HG03378 (cell line): ENCODE measurements at regions not wholly inside any gene's neighbourhood (a gene's known extent, or its start where the extent isn't known, plus 50 kb on each side); places are given as distances from the start of the nearest gene placed in this dataset.
"Not testable (repeated sequence)": the region's sequence is repeated elsewhere in the genome, so short reads cannot be mapped to it uniquely, and the experiment has no call there.

ENCODE experiments used
- ATAC-seq: cut with Tn5 transposase; IDR thresholded peaks from one replicate; pipeline ENCODE4 v1.9.1; 2021; ENCODE audit warnings: mild to moderate bottlenecking, moderate library complexity; ENCODE audit not compliant: unreplicated experiment

DNA sequence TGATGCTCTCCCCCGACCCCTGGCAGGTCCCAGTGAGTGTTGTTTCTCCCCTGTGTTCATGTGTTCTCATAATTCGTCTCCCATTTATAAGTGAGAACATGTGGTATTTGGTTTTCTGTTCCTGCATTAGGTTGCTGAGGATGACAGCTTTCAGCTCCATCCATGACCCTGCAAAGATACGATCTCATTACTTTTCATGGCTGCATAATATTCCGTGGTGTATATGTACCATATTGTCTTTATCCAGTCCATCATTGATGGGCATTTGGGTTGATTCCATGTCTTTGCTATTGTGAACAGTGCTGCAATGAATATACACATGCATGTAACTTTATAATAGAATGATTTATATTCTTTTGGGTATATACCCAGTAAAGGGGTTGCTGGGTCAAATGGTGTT lies 321.5 kb downstream of the EMP1 start:
- ATAC-seq: not testable (repeated sequence)

DNA sequence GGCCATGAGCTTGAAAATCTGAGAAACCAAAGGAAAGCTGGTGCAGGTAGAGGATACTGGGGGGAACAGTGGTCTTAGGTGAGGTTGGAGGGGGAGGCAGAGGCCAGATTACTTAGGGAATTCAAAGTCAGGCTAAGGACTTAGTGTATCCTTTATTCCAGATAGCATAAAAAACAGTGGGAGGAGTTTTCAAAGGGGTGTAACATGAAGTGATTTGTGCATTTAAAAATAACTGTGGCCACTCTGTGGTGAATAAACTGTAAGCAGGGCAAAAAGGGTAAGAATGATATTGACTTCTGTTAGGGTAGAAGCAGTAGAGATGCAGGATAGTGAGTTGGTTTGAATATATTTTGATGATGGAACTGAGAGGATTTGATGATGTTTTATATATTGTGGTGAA lies 313.2 kb downstream of the EMP1 start:
- no peak for ATAC-seq

DNA sequence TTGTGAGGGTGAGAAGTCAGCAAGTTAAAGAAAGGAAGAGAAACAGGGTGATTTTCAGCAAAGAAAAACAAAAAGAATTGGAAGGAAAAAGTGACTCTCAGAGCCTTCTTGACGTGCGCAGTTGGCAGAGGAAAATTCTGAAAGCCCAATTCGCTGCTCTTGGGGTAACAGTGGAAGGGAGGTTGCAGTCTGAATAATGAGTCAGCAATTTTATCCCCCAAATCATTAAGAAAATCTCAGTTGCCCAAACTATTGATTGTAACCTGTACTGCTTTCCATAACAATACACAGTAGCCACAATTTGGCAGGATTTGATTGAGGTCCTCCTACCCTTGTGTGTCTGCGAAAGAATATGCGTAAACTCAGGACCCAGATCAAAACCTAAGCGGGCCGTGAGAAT lies 309.1 kb downstream of the EMP1 start:
- no peak for ATAC-seq

DNA sequence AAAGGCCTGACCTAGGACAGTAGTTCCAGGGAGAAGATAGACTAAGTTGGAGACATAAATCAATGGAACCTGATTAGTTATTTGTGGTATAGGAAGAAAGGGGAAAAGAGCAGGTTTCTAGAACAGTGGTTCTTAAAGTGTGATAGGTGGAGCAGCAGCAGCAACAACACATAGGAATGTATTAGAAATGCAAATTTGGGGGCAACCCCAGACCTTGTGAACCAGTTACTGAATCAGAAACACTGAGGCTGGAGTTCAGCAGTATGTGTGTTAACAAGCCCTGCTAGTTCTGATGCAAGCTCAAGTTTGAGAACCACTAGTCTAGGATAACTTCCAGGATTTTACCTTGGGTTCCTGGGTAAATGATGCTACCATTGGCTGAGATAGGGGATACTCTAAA lies 308.7 kb downstream of the EMP1 start:
- ATAC-seq: no peak

DNA sequence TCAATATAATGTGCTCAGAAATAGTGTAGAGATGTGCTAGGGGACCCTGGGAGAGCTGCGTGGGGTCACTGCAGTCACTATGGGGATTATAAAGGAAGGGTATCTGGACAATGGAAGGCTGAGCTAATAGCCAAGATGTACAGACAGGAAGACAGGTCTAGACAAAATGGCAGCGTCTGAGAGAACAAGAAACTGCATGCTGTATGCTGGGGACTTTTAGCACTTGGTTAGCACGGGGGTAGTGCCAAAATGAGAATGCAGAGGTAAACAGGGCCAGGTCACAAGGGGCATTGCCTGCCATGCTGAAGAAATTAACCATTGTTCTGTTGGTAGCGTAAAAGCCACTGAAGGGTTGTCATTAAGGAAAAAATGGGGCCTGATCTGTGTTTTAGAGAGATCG lies 308.2 kb downstream of the EMP1 start:
- ATAC-seq: no peak

DNA sequence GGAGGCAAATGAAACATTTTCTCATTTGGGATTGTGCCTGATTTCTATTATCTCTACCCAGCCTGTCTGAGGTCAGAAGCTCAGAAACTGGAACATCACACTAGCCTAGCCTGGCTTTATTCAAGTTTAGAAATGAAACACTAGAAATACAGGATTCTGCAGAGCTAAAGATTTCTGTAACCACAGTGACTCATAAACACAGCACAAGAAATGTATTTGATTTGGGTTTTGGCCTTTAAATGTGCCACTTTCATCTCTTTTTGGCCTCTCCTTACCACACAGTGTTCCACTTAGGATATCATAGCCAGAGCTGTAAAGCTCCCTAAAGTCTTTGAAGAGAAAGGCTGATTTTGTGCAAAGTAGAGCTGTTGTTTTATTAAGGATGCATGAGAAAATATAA lies 307.5 kb downstream of the EMP1 start:
- no peak for ATAC-seq

DNA sequence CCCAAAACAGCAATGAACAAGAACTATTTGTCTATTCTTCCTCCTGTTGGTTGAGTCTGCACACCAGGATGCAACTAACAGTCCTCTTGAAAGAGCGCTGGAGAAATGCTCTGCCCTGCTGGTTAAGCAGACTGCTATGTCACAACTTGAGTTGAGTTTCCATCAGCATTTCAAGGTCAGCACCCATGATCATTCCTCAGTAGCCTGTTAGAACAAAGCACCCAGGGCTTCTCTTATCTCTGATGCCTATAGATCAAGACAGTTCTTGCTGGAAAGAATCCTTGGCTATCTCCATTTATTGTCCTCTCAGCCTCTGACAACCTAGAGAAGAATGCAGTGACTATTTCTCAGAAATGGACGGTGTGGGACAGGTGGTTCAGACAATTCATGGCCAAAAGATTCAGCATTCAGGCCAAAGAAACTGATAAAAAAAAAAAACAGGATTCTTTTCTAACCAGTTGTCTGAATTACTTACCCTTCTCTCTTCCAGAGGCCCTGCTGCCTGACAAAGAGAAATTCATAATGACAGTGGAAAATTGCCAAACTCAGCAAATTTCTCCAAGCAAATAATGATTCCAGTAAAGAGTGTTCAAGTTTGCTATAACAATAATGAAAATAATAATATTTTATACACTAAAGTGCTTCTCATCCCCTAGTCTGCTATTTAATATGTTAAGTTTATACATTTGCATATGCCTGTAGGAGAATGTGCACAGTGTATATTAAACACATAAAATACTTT lies 306.7 kb downstream of the EMP1 start:
- ATAC-seq: no peak

DNA sequence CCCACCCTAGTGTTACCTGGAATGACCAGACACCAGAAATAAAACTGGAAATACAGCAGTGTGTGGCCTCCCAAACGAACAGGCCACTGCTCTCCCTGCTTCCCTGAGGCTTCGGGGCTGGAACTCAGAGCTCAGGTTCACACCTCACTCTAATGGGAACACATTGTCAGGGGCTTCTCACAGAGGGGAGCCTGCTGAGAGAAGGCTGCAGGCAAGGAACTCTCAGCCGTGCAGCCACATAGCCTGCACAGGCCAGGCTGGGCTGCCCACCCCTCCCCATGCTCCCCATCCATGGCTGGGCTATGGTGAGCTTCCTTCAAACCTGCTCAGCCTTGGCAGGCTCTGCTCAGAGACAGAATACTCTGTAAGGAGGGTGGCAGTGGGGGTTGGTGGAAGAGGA lies 302.5 kb downstream of the EMP1 start:
- no peak for ATAC-seq

GRCh38 chr12:13496111-13496510 lies 299.6 kb downstream of the EMP1 start:
- ATAC-seq: no peak

GRCh38 chr12:13489246-13489645 lies 292.7 kb downstream of the EMP1 start:
- no peak for ATAC-seq

- ATAC-seq: no peak
Measured at GRCh38 chr12:13487326-13487725, 290.8 kb downstream of the EMP1 start.

- ATAC-seq: no peak
Measured at GRCh38 chr12:13486794-13487193, 290.3 kb downstream of the EMP1 start.

DNA sequence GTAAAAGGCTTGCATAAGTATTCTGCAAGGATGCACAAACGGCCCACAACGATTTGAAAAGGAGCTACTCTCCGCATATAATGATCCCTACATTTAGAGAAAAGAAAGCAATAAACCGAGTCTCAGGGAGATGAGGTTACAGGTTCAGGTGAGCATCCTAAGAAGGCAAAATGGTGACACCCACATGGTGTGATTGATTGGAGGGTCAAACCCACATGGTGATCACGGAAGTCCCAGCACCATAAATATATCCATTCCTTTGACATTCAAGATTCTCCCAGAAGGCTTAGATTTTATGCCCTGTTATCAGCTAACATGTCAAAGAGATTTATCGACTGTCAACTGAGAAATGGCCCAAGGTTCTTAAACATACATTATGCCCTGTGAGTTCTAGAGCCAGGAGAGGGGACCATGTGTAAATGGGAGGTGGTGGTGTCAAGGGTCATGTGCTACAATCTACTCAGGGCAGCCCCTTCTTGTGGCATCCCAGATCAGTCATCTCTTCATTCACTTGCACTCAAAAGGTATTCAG lies 282.2 kb downstream of the EMP1 start:
- ATAC-seq: no peak

- no peak for ATAC-seq
Measured at GRCh38 chr12:13474381-13474780, 277.9 kb downstream of the EMP1 start.

DNA sequence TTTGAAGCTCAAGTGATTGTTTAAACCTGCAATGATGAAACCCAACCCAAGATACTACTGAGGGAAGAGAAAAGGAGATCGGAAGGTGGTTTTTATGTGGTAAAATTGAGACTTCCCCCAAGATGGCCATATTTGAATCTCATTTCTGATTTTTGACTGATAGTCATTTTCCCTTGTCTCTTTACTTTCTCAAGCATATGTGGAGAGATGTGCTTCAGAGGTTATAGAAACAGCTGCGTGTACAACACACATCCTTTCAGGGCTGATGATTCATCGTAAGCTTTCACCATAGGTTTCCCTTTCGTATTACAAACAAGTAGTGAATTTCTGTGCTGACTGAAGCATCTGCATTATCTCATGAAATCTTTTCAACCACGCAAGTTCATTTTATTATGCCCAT lies 276.2 kb downstream of the EMP1 start:
- peak; percentile 98 for ATAC-seq

GRCh38 chr12:13471471-13471870 lies 274.9 kb downstream of the EMP1 start:
- no peak for ATAC-seq

DNA sequence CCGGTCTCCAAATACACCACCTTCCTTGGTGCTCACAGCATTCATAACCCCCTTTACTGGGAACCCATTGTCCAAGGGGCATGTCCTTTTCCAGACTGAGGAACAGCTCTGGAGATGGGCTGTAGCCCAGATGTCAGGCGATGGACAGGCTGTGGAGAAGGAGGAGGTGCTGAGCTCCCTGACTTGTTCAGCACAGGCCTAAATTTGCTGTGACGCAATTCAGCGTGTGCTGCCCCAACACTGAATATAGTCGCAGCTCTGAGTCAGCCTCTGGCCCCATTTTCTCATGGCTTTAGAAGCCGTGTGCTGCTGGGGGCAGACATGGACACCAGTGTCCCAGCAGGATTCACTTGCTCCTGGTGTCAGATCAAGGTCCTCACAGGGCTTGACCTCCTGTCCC lies 269.1 kb downstream of the EMP1 start:
- no peak for ATAC-seq

DNA sequence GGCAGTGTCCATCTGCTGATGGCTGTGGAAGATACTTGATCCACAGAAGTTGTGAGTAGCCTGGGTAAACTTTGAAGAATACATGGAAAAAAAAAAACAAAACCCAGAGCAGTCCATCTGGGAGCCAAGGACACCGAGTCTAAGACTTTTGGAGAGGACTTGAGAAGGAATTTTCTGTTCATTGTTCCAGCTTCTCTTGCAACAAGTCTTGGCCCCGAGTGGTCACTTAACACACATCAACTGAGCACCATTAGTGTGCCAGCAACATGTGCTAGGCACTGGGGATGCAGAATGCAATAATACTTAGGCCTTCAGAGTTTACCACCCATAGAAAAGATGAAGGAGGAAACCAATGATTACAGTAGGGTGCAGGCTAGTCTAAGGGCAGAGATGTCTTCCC lies 266.7 kb downstream of the EMP1 start:
- no peak for ATAC-seq

DNA sequence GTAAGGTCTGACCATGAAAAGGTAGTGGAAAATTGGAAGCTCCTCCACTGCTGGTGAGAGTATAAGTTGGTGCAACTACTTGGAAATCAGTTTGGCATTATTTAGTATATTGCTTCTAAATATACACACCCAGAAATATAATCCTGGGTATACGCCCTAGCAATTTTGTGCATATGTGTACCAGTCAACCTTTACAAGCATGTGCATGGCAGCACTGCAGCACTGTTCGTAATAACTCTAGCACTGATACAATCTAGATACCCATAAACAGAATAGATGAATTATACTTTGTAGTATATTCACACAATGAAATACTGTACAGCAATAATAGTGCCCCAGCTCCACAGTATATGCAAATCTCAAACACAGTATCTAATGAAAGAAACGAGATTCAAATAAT lies 265.9 kb downstream of the EMP1 start:
- ATAC-seq: no peak

DNA sequence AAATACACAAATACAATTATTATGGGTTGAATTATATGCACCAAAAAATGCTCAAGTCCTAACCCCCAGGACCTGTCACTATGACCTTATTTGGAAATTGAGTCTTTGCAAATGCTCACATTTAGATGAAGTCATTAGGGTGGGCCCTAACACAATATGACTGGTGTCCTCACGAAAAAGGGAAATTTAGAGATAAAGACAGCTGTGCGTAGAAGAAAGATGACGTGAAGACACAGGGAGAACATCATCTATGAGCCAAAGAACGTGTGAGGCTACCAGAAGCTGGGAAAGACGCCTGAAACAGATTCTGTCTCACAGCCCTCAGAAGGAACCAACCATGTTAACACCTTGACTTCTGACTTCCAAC lies 259.2 kb downstream of the EMP1 start:
- no peak for ATAC-seq

DNA sequence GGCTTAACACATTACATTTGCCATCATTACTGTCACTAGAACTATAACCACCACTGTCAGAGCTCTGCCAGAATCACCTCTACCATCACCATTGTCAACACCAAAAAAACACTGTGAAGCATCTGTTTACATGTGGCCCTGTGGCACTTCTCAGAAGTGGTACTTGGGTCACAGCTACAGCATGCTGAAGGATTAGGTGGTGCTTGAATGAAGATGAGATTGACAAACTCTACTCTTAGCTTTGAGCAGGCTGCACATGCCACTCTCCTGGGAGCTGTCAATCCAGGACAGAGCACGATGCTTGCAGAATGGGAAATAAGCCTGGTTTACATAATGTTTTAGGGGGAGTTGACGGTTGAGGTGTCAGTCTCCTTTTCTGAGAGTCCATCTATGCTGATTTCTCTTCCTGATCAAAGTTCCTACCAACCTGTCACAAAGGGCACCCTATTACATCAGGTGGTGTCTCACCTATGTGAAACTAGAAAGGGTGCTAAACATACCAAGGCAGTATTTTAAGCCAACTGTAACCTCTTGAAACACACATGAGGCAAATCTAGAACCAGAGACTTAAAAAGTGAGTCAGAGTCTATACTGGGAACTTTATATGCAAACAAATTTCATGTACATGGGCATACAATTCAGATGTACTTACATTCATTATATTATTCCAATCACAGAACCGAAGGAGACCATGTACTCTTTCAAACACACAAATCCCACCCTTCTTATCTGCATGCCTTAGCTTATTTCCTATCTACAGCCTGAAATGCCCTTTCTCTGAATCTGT lies 258.7 kb downstream of the EMP1 start:
- no peak for ATAC-seq

GRCh38 chr12:13452955-13453570 lies 256.5 kb downstream of the EMP1 start:
- no peak for ATAC-seq
